GM13976 (cell line): ENCODE measurements at regions not wholly inside any gene's neighbourhood (a gene's known extent, or its start where the extent isn't known, plus 50 kb on each side); places are given as distances from the start of the nearest gene placed in this dataset.

ENCODE experiments used
- DNase-seq: peaks from one replicate; pipeline ENCODE4 v3.0.0; 2012; ENCODE audit warnings: low spot score
- in situ Hi-C: fragments of 300-500 bp; cut with MboI; formaldehyde crosslinking; loops from one replicate; pipeline ENCODE4 v1.12.0; 2022; ENCODE audit warnings: low sequenced_read_pairs, mixed read lengths, inconsistent platforms; ENCODE audit not compliant: unreplicated experiment
- TF ChIP-seq, protein P1 (sequence below): IDR thresholded peaks from 2 replicates; pipeline ENCODE4 v1.5.1; 2012; ENCODE audit warnings: borderline replicate concordance, mild to moderate bottlenecking; ENCODE audit not compliant: insufficient read depth; ENCODE audit errors: extremely low read depth, missing control alignments, control extremely low read depth

DNA sequence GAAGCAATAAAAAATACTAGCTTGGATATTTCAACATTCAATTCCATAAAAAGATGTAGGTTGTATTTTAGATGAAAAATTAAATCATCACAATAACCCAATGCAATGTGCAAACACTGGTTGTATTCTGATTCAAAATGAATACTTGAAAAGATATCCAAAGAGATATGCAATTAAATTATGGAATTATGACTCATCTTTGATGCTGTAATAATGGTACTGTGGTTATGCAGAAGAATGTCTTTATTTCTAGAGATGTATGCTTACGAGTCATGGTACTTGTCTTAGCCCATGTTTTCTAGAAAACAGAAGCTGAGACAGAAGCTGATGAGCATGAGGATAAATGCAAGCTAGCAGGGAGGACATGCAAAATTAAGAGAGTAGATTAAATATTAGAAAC lies 1941.4 kb upstream of the NUDT12 start:
- no peak for DNase-seq
- in situ Hi-C loops, result no loop called here
- TF ChIP-seq, protein P1, sequence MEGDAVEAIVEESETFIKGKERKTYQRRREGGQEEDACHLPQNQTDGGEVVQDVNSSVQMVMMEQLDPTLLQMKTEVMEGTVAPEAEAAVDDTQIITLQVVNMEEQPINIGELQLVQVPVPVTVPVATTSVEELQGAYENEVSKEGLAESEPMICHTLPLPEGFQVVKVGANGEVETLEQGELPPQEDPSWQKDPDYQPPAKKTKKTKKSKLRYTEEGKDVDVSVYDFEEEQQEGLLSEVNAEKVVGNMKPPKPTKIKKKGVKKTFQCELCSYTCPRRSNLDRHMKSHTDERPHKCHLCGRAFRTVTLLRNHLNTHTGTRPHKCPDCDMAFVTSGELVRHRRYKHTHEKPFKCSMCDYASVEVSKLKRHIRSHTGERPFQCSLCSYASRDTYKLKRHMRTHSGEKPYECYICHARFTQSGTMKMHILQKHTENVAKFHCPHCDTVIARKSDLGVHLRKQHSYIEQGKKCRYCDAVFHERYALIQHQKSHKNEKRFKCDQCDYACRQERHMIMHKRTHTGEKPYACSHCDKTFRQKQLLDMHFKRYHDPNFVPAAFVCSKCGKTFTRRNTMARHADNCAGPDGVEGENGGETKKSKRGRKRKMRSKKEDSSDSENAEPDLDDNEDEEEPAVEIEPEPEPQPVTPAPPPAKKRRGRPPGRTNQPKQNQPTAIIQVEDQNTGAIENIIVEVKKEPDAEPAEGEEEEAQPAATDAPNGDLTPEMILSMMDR, result no peak

DNA sequence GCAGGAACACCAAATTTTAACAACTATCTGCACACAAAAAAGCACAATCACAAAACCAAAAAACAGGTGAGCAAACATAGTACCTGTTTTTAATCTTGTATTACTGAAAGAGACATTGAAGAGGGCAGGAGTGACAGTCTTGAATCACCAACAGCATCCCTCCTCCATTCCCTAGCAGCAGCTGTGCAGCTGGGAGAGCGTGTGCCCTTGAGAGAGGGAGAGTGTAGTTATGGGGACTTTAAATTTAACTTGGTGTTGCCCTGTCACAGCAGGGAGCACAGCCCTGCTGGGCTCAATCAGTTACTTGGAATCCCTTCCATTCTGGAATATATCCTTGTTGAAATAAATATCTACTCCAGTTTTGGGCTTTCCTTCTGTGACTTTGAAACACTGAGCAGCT lies 1938.7 kb upstream of the NUDT12 start:
- in situ Hi-C loops, result no loop called here
- DNase-seq, result no peak
- TF ChIP-seq, protein P1, result no peak

DNA sequence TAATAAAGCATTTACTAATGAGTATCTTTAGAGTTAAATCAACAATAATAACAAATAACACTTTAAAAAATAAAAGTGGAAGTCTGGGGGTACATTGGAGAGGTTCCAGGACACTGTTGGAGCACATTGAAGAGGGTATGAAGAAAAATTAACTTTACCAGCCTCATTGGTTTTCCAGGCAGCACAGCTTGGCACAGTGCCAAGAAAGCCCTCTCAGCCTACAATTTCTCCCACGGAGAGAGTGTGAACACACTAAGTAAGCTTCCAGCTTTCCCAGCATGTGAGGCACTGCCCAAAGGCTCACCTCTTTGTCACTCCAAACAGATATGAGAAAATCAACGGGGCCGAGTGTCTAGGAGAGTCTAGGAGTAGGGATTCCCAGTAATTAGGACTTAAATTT lies 1912.8 kb upstream of the NUDT12 start:
- in situ Hi-C loops, result no loop called here

DNA sequence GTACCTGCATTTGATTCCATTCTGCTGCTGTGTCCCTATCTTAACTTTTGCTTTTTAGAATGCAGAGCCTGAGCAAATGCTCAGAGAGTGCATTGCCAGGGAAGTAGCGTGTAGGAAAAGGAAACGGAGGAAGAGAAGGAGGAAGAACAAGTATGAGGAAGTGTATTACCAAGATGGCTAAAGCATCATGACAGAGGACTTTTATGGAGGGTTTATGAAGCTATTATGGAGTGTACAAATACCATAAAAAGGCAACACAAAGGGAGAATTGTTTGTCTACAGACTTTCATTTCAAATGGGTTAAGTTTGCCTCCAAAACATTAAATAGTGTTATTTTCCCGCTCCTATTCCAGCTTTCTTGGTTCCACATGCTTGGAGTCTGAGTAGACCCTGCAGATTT lies 1899.8 kb upstream of the NUDT12 start:
- DNase-seq, result no peak
- TF ChIP-seq, protein P1, result no peak
- in situ Hi-C loops, result no loop called here

More for the DNA sequence above, 1912.8 kb upstream of the NUDT12 start:
- TF ChIP-seq, protein P1, result no peak
- DNase-seq, result no peak

DNA sequence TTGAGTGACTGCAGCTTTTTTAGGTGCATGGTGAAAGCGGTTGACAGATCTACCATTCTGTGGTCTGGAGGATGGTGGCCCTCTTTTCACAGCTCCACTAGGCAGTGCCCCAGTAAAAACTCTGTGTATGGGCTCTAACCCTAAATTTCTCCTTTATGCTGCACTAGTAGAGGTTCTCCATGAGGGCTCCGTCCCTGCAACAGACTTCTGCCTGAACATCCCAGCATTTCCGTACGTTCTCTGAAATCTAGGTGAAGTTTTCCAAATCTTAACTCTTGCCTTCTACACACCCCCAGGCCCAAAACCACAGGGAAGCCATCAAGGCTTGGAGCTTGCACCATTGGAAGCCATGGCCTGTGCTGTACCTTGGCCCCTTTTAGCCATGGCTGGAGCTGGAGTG lies 1898.1 kb upstream of the NUDT12 start:
- in situ Hi-C loops, result no loop called here

DNA sequence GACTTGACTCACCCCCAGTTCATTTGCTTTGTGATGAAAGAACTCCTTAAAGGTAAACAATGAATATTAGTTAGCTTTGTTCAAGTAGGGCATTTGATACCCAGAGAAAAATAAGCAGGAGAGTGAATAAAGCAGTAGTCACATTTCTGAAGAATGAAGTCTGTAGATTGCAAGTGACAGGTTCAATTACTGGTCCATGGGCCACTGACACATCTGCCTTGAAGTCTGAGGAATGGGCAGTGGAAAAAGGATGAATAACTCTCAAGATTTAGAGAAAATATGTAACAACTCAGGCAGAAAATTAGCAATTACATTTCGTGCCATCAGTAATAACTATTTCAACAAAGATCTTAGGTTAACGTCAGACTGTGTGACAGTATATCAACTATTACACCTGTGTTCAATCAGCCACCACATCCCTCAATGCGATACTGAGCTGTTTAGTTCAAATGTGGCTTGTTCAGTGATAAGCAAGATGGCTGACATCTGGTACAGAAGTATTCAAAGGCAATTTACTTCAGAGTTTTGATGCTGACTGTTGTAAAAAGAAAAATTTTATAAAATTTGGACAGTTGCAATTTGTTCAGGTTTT lies 1890.7 kb upstream of the NUDT12 start:
- TF ChIP-seq, protein P1, result no peak
- in situ Hi-C loops, result no loop called here
- no peak for DNase-seq

More for the DNA sequence above, 1898.1 kb upstream of the NUDT12 start:
- no peak for DNase-seq
- TF ChIP-seq, protein P1, result no peak

DNA sequence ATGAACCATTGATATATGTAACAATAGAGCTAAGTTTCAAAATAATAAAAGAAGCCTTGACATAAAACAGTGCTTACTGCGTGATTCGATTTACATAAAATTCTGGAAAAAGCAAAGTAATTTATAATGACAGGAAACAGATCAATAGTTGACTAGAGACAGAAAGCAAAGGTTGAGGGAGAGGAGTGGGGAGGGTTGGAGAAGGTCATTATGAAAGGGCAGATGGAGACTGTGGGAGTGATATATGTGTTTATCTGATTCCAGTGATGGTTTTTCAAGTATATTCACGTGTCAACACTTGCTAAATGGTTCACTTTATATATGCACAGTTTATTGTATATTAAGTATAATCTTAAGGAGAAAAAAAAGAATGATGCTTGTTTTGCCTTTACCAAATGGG lies 1885.7 kb upstream of the NUDT12 start:
- TF ChIP-seq, protein P1, result no peak
- in situ Hi-C loops, result no loop called here
- no peak for DNase-seq
